Liver (tissue), 3 donors: ENCODE measurements at regions not wholly inside any gene's neighbourhood (a gene's known extent, or its start where the extent isn't known, plus 50 kb on each side); places are given as distances from the start of the nearest gene placed in this dataset.

Source experiments
- ATF3 ChIP-seq: IDR thresholded peaks from 2 replicates; pipeline ENCODE4 v1.6.1; 2016; ENCODE audit warnings: antibody characterized with exemption
- CTCF ChIP-seq: fragments of 150-350 bp; IDR thresholded peaks from 2 replicates; pipeline ENCODE4 v1.5.1; 2017; ENCODE audit warnings: improper control_type of control experiment, low read depth, low read length; ENCODE audit not compliant: missing input control
- EGR1 ChIP-seq, 2 donors: IDR thresholded peaks; 2 replicates each; pipeline ENCODE4 v1.6.1; 2016 to 2018; ENCODE audit warnings: antibody characterized with exemption in 2 of 2, low read depth in 2 of 2
- FOXA1 ChIP-seq: IDR thresholded peaks from 2 replicates; pipeline ENCODE4 v1.6.1; 2016; ENCODE audit warnings: antibody characterized with exemption
- JUND ChIP-seq, 2 donors: IDR thresholded peaks; 2 replicates each; pipeline ENCODE4 v1.6.1; 2016; ENCODE audit warnings: antibody characterized with exemption in 2 of 2
- NR2F2 ChIP-seq: IDR thresholded peaks from 2 replicates; pipeline ENCODE4 v1.6.1; 2016; ENCODE audit warnings: antibody characterized with exemption
- RAD21 ChIP-seq, 2 donors: IDR thresholded peaks; 2 replicates each; pipeline ENCODE4 v1.6.1; 2016; ENCODE audit warnings: antibody characterized with exemption in 2 of 2, mild to moderate bottlenecking in 2 of 2
- RXRA ChIP-seq, 2 donors: IDR thresholded peaks; 2 replicates each; pipeline ENCODE4 v1.6.1; 2017 to 2018; ENCODE audit warnings: antibody characterized with exemption in 2 of 2, mild to moderate bottlenecking in 1 of 2
- YY1 ChIP-seq: IDR thresholded peaks from 2 replicates; pipeline ENCODE4 v1.6.1; 2016; ENCODE audit warnings: antibody characterized with exemption, mild to moderate bottlenecking
- TF ChIP-seq, protein P1 (sequence below): IDR thresholded peaks from 2 replicates; pipeline ENCODE4 v1.6.1; 2016; ENCODE audit warnings: antibody characterized with exemption, mild to moderate bottlenecking
- TF ChIP-seq, protein P2 (sequence below): IDR thresholded peaks from 2 replicates; pipeline ENCODE4 v1.6.1; 2016; ENCODE audit warnings: antibody characterized with exemption
- donor health status: healthy.
- donor health status: healthy.

DNA sequence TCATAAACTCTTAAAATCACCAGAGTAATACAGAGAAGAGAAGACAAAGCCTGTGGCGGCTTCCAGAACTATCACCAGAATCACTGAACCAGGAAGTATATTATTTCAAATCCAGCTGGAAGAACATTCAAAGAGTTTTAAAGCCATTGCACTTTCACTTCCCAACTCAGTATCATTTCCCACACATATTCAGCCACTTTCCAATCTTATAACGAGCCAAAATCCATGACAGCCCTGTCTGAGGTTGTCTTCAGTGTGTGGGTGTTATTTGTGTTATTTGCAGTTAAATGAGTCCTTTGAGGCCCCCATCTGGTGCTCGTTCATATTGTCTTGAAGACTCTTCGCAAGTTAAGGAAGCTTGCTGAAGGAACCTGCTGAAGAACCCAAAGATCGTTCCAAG, 559.9 kb downstream of the TSN start:
- TF ChIP-seq CTCF (no peak), ATF3 (no peak), RAD21 (IDR thresholded peaks at IDR 0.05) (no peak), NR2F2 (no peak), YY1 (no peak), JUND (IDR thresholded peaks at IDR 0.05) (no peak), FOXA1 (no peak), EGR1 (IDR thresholded peaks at IDR 0.05; ENCODE audit: low read depth in 2 of 2) (no peak), RXRA (IDR thresholded peaks at IDR 0.05) (no peak)
- TF ChIP-seq, protein P1, sequence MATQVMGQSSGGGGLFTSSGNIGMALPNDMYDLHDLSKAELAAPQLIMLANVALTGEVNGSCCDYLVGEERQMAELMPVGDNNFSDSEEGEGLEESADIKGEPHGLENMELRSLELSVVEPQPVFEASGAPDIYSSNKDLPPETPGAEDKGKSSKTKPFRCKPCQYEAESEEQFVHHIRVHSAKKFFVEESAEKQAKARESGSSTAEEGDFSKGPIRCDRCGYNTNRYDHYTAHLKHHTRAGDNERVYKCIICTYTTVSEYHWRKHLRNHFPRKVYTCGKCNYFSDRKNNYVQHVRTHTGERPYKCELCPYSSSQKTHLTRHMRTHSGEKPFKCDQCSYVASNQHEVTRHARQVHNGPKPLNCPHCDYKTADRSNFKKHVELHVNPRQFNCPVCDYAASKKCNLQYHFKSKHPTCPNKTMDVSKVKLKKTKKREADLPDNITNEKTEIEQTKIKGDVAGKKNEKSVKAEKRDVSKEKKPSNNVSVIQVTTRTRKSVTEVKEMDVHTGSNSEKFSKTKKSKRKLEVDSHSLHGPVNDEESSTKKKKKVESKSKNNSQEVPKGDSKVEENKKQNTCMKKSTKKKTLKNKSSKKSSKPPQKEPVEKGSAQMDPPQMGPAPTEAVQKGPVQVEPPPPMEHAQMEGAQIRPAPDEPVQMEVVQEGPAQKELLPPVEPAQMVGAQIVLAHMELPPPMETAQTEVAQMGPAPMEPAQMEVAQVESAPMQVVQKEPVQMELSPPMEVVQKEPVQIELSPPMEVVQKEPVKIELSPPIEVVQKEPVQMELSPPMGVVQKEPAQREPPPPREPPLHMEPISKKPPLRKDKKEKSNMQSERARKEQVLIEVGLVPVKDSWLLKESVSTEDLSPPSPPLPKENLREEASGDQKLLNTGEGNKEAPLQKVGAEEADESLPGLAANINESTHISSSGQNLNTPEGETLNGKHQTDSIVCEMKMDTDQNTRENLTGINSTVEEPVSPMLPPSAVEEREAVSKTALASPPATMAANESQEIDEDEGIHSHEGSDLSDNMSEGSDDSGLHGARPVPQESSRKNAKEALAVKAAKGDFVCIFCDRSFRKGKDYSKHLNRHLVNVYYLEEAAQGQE, result no peak
- TF ChIP-seq, protein P2, sequence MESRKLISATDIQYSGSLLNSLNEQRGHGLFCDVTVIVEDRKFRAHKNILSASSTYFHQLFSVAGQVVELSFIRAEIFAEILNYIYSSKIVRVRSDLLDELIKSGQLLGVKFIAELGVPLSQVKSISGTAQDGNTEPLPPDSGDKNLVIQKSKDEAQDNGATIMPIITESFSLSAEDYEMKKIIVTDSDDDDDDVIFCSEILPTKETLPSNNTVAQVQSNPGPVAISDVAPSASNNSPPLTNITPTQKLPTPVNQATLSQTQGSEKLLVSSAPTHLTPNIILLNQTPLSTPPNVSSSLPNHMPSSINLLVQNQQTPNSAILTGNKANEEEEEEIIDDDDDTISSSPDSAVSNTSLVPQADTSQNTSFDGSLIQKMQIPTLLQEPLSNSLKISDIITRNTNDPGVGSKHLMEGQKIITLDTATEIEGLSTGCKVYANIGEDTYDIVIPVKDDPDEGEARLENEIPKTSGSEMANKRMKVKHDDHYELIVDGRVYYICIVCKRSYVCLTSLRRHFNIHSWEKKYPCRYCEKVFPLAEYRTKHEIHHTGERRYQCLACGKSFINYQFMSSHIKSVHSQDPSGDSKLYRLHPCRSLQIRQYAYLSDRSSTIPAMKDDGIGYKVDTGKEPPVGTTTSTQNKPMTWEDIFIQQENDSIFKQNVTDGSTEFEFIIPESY, result no peak
